GM12872 (cell line): ENCODE measurements at regions not wholly inside any gene's neighbourhood (a gene's known extent, or its start where the extent isn't known, plus 50 kb on each side); places are given as distances from the start of the nearest gene placed in this dataset.

Experiments
- TF ChIP-seq, protein P1 (sequence below): IDR thresholded peaks from 3 replicates; pipeline ENCODE4 v1.5.1; 2011; ENCODE audit warnings: low read depth, mild to moderate bottlenecking, low read length, moderate library complexity; ENCODE audit not compliant: insufficient read depth

DNA sequence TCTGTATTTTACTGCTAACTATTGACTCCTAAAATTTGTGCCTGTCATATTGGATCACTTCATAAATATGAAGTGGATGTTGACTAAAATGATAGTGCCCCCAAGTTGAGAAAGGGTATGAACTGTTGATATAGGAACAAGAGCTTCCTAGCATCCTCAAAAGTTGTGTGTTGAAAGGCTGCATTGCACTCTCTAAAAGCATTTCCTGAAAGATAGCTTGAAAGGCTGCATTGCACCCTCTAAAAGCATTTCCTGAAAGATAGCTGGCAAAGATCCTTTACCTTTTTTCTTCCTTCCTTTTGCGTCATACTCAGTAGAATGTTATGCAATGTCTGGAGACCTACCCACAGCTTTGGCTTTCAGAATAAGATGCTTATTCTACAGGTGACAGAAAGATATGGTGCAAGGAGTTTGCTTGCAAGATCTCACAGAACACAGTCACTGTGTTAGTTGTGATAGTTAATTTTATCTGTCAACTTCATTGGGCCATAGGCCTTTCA is 274.6 kb upstream of the GALNTL6 start:
- TF ChIP-seq, protein P1, sequence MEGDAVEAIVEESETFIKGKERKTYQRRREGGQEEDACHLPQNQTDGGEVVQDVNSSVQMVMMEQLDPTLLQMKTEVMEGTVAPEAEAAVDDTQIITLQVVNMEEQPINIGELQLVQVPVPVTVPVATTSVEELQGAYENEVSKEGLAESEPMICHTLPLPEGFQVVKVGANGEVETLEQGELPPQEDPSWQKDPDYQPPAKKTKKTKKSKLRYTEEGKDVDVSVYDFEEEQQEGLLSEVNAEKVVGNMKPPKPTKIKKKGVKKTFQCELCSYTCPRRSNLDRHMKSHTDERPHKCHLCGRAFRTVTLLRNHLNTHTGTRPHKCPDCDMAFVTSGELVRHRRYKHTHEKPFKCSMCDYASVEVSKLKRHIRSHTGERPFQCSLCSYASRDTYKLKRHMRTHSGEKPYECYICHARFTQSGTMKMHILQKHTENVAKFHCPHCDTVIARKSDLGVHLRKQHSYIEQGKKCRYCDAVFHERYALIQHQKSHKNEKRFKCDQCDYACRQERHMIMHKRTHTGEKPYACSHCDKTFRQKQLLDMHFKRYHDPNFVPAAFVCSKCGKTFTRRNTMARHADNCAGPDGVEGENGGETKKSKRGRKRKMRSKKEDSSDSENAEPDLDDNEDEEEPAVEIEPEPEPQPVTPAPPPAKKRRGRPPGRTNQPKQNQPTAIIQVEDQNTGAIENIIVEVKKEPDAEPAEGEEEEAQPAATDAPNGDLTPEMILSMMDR = no peak

DNA sequence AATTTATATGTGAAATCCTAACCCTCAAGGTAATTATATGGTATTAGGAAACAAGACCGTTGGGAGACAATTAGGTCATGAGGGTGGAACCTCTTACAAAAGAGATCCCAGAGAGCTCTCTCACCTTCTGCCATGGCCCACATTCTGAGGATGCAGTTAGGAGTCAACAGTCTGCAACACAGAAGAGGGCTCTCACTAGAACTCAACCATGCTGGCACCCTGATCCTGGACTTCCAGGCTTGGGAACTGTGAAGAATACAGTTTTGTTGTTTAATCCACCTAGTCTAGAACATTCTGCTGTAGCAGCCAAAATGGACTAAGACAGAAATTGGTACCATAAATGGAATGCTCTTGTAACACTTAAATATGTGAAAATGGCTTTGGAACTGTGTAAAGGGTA is 278.8 kb upstream of the GALNTL6 start:
- TF ChIP-seq, protein P1 = no peak

DNA sequence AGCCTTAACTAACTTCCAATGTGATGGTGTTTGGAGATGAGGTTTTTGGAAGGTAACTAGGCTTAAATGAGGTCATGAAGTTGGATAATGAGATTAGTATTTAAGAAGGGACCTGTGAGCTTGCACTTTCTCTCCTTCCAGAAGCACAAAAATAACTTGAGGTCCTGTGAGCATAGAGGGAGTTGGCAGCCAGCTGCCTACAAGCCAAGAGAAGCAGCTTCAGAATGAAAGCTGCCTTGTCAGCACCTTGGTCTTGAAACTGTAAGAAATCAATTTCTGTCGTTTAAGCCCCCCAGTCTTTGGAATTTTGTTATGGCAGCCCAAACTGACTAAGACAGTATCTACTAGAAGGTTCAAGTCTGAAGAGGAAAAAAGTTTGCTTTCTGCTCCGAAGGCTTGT is 280.2 kb upstream of the GALNTL6 start:
- TF ChIP-seq, protein P1 = no peak

DNA sequence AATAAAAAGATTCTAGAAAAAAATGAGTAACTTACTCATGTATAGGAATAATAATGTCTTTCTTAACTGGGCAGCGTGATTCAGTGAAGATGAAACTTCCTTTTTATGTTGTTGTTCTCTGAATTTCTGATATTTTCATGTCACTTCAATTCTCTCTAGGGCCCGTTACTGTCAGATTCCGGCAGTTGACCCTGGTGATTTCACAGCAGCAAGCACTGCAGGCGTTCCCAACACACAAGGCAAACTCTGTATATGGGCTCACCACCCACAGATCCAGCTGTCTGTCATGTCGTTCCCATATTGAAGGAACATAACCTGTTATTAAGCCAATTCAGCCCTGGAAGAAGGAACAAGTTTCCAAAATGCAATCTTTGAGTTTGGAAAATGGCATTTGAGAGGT is 288.3 kb upstream of the GALNTL6 start:
- TF ChIP-seq, protein P1 = no peak

DNA sequence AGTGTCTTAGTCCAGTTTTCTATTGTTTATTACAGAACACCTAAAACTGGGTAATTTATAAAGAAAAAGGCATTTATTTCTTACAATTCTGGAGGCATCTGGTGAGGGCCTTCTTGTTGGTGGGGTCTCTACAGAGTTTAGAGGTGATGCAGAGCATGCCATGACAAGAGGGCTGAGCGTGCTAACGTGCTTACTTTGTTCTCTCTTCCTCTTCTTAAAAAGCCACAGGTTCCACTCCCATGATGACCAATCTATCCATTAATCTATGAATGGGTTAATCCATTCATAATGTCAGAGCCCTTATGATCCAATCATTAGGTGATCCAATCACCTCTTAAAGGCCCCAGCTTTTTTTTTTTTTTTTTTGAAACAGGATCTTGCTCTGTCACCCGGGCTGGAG is 291.5 kb upstream of the GALNTL6 start:
- TF ChIP-seq, protein P1 = no peak

DNA sequence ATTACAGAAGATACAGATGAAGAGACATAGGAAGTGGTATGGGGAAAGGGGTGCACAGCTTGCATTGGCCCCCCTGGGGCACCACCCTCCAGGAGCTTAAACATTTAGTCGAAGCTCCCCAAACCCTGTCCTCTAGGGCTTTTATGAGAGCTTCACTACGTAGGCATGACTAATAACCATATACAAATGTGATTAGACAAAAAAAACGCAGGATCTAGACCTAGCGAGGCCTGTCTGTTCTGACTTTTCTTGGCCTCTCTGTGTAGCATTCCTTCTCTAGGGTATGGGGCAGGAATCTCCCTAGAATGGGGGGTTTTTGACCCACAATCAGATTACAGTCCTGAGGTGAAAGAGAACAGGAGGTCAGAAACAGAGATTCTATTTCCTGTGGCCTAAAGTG is 293.7 kb upstream of the GALNTL6 start:
- TF ChIP-seq, protein P1 = no peak

DNA sequence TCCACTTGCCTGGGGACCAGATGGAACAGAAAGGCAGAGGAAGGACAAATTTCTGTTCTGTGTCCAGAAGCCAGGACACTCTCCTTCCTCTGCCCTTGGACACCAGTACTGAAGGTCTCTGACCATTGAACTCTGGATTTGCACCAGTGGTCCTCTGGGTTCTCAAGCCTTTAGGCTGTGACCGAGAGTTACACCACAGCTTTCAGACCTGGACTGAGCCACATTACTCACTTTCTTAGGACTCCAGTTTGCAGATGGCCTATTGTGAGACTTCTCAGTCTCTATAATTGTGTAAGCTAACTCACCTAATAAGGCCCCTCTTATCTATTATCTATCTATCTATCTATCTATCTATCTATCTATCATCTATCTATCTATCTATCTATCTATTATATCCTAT is 295.3 kb upstream of the GALNTL6 start:
- TF ChIP-seq, protein P1 = no peak

DNA sequence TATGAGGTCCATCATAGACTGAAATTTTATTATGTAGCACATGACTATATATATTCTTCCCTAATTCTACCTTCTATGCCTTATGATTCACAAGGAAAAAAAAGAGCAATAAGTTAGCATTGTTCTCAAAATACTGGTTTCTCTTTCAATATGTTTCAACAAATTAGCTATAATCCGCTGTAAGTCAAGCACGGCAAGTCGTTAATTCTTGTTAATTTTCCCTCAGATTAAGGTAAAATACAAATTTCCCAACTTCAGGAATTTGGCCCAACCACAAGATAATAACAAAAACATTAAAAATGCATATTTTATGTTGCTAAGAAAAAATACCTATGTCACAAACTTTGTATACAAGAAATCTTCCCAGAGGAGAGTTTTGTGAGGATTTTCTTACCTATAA is 296.5 kb upstream of the GALNTL6 start:
- TF ChIP-seq, protein P1 = no peak
